ENCODE measurements at regions not wholly inside any gene's neighbourhood (a gene's known extent, or its start where the extent isn't known, plus 50 kb on each side); places are given as distances from the start of the nearest gene placed in this dataset.

DNA sequence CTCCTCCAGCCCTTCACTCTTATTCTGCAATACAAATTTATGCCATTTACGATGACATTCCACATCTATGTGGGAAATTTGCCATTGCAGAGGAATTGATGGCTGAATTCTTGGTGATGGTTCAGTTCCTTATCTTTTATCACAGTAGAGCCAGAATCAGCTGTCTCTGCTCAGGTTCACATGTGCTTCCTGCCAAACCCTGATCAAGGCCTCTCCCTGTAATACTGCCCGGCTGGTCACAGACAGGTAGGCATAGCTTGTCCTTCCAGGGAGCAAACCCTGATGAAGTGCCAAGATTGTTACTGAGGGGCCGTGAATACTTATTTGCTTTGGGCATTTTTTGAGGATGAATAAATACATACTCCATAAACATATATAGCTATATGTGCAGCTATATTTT is 450.0 kb downstream of the NSUN3 start:
- DNase-seq, result no peak

DNA sequence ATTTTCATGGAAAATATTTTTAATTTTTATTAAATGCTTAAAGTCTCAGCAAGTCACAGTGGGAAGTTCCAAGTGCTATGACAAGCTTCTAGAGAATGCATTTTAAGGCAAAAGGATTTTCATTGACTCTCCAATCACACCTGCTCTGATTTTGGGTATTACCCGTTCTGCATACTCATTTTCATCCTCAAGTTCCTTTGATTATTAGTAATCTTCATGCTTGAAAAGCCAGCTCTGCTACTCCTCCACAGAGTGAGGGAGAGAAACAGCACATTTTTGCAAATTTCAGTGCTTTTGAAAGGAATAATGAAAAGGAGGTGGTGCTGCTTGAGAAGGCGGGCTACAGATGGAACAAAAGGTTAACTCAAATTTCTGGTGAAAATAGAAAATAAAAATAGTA is 450.7 kb downstream of the NSUN3 start:
- DNase-seq, result no peak

DNA sequence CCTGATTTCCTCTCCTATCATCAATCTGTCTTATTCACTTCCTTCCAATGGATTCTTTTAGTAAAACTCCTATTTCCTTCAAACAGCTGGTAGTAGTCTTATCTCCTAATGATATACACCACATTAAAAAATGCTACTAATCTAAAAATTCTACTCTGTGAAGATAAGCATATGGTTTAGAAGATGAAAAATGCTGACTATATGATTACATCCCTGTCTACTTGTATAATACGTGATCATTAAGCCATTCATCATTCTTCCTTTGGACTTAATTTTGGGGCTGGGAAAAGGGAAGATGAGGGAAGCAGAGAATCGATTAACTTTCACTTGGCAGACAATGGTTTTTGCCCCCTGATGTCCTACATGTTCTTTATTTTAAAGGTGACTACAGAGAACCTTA is 453.1 kb downstream of the NSUN3 start:
- DNase-seq, result no peak

DNA sequence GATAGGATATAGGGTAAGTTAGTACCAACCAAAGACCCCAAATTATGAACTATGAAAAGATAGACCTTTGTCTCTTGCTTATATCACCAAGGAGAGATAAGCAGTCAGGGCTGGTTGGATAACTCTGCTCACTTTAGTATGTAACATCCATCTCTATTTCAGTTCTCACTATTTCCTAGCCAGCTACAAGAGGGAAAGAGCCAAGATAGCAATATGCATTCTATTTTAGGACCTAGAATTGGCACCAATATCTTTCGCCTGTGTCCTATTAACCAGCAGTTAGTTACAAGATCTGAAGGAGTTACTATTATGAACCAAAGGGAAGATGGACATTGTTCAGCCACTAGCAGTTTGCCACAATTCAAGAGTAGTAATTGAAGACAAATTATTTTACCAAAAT is 457.5 kb downstream of the NSUN3 start:
- no peak for DNase-seq

DNA sequence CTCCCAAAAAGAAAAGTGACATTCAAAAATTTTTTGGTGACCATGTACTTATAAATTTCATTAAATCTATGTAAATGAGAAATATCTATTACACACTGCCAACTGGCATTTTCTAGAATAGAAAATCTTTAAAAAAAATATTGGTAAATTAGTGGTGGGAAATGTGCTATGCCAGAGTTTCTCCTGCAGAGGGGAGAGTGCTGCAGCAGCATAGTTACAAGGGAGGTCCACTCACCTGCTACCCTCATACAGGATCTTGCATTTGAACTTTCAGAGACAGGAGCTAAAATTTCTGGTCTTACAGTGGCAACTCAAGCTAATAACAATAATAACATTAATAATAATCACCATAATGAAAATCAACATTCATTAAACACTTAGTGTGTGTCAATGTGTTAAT is 459.6 kb downstream of the NSUN3 start:
- no peak for DNase-seq

DNA sequence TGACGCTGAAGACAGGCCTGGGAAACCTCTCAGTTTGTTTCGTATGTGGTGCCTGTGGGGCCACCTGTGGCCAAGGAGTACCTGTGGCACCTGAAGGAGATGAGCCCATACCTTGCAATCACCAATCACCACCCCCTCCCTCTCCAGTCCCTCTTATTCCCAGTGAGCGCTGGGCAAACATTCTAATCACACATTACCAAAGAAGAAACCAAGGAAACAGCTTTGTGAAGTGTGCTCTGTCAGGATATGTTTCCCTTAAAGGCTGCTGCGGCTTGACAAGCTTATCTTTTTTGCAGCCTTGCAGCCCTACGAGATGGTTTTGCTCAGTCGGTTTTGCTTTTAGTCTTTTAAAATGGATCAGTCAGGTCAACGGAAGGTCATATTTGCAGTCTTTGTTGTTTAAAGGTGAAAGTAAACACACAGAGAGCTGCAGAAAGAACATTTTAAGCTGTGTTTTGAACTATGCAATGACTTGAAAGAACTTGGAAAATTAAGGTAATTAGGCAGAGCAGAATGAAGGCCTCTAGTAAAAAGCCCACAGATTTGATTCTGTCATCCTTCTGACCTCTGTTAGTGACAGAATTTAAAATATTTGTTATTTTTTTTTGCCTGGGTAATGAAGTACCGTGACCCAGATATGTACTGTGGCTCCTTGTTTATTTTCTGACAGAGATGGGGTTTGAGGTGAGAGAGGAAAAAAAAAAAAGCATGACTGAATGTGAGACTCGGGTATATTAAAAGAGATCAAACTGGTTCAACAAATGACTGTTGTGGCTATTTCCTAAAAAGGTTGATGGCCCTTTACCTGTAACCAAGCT is 461.4 kb downstream of the NSUN3 start:
- no peak for DNase-seq

DNA sequence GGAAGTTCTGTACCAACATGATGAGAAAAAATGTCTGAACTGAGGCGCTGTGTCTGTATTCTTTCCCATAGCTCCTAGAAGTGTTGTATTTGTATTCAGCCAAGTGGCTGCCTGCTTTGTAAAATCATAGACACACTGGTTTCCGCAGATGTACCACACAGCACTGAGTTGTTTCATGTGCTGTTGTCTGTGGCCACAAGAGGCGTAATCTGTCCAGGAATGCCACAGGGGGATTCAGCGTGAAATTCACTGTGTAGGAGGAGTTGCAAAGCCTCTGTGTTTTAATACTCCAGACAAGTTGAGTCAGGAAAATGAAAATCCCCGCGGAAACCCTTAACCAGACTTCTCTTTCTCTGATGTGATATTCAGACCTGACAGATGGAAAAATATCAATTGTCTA is 462.2 kb downstream of the NSUN3 start:
- DNase-seq, result no peak

DNA sequence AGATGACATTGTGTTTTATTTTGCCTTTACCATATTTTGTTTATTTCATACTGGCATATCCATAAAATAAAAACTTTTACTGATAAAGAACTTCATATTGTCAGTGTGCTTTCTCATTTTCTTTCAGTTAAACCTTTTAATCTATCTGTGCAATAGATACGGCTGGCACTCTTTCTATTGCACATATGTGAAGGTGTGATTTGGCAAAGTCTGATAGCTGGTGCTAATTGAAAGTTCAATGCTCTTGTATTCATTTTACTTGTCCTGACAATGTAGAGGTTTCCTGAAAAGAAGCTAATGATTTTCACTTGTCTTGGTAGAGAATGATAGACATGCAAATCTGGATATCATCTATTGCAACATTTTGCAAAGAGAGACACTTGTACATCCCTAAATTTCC is 467.0 kb downstream of the NSUN3 start:
- DNase-seq, result no peak

DNA sequence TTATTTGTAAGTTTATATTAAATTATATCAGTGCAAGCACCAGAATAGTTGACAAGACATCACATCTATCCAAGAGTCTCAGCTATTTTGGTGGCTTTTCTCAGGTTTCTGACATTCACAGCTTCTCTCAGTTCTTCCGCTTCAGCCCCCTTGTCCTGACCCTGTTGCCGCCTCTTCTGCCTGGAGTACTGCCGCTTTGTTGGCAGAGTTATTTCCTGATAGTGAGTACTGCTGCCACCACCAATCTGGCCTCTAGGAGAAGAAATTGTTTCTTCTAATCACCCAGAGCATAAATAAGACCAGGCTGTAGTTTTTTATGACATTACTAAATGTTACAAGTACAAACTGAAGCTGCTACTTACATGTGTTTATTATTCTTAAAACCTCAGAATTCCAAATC is 470.1 kb downstream of the NSUN3 start:
- DNase-seq, result no peak

DNA sequence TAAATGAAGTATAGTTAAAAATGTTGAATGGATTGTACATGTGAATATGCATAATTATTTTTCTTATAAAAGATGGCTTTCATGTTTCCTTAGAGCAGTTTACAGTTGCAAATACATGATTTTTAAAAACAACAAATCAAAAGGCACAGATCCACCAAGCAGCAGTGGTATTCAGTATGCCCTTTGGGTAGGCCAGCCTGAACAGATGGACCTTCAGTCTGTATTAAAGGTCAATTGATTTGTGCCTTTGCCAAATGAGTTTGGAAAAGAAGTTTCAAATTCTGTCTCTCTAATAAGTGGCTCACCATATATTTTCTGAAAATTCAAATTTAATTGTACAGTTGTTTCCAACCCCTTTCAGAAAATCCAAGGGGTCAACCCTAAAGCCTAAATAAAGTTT is 477.1 kb downstream of the NSUN3 start:
- no peak for DNase-seq

DNA sequence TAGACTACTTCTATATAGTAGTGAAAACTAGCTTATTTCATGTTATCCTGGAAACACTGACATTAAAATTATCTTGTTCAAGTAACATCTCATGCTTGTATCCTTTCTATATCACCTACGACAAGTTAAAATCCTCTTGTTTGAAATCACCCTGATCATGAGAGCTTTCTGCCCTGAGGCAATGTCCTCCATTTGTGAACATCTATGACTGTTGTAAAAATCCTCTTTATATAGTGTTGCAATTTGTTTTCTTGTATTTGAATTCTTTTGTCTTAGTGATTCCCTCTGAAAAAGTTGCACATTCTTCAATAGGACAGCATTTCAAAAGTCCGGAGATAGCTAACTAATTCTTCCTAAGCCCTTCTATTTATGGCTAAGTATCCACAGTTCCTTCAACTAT is 480.3 kb downstream of the NSUN3 start:
- DNase-seq, result no peak

DNA sequence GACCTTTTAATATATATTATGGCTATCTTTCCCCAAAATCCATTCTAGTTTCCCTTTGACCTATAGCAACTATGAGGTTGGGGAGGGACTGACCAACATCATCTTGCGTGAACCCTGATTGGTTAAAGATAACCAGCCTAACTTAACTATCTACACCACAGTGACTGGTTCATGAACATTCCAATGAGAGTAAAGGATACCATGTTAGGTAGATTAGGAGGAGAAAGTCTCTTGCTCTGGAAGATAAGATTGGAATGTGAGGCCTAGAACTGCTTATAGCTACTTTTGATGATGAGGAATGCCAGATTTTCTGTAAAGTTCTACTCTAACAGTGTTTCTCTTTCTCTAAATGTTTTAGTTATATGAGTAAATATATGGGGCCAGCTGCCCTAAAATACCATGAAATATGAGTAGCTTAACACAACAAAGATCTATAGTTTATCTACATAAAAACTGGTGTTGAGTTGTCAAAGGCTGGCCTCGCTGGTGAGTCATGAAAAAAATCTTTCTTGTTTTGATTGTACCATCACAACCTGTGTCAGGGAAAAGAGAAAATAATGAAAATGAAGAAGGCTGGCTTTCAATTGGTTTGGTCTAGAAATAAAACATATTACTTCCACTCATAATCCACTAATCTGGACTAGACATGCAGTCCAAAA is 481.4 kb downstream of the NSUN3 start:
- DNase-seq, result no peak

DNA sequence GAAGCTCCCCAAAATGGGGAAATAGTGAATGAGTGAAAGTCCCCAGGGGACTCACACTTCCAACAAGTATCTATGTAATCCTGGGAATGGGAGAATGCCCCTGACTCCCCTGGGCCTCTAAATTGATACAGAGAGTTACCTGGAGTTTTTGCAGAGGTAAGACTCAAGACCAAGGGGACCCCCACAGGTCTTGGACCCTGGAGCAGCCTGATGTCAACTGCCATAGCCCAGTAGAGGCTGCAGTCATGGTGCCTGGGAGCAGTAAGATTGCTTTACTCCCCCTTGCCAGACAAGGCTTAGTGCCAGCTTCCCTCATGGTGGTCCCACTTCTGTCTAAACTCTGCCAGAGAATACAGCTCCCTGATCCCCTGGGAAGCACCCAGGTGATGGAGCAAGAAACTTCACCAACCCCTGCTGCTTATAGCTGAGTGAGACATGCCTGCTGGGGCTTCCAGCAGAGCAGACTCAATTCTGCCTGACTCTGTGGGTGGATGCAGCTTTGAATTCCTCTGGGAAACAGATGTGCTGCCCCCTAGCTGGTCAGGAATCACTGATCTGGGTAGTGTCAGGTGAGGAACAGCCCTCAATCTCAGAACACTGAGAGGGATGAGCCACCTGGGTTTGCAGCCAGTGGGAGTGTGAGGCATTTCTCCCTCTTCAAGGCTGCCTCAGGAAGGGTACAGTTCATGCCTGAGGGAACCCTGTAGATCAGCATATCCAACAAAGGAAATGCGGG is 485.9 kb downstream of the NSUN3 start:
- no peak for DNase-seq

DNA sequence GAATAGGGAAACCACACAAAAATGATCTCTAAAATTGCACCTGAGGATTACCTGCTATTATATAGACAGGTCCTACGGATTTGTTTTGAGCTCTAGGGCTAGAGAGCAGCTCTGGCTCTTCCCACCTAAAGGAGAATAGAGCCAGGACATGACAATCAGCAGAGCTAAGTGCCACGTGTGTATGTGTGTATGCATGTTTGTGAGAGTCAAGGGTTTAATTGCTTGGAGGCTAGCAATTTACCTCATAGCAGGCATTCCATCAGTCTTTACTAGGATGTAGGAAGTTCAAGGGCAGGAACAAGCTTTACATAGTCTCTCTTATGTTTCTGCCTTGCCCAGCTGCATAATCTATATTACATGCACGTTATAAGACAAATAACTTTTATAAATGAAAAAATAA is 498.2 kb downstream of the NSUN3 start:
- no peak for DNase-seq

DNA sequence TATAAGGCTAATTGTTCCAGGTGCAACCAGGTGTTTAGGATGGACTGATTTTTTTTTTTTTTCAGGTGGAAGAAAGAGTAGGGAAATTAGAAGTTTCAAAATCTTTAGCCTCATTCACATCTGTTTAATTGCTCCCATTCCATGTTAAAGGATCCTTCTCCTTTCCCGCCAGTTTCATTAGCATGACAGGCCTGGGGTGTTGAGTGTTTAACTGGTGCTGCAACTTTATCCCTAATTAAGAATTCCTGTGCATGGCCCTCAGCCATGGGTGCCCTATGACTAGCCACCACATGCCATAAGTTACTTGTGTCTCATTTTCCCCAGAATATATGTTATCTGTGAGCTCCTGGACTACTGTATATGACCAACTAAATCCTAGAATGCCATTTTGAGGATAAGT is 501.4 kb downstream of the NSUN3 start:
- no peak for DNase-seq

DNA sequence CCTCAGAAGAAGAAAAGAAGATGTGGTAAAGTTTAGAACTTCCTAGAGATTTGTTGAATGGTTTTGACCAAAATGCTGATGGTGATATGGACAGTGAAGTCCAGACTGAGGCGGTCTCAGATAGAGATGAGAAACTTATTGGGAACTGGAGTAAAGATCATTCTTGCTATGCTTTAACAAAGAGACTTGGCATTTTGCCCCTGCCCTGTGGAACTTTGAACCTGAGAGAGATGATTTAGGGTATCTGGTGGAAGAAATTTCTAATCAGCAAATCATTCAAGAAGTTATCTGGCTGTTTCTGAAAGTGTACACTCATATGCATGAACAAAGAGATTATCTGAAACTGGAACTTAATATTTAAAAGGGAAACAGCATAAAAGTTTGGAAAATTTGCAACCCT is 505.2 kb downstream of the NSUN3 start:
- no peak for DNase-seq

DNA sequence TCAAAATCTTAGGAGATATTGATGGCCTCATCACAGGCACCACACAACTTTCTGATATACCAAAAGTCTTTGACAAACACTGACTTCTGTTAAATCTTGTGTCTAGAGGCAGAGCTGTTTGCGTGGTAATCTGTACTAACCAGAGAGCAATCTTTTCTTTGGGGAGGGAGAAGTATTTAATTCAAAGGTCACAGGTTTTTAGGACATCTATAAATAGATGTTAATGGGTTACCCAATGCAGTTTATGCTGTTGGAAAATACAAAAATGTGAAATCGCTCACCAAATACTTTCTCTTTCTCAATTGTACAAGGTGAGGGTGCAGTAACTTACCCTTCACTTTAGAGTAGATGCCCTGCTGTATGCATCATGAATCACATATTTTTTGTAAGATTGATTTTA is 510.5 kb downstream of the NSUN3 start:
- no peak for DNase-seq

DNA sequence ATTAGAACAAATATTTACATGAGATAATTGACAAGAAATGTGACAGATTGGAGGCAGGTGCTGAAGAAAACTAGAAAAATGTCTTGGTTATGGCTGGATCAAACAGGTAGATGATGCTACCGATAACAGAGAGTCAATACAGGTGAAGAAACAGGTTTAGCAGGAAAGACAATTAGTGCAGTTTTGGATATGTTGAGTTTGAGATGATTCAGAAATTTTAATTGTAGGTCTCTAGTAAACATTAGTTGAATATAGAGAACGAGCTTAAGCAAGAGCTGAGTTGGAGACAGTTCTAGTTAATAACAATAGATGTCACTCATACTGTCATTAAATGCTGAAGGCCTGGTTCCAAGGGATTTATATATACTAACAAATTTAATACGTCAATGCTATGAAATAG is 524.4 kb downstream of the NSUN3 start:
- DNase-seq, result no peak

DNA sequence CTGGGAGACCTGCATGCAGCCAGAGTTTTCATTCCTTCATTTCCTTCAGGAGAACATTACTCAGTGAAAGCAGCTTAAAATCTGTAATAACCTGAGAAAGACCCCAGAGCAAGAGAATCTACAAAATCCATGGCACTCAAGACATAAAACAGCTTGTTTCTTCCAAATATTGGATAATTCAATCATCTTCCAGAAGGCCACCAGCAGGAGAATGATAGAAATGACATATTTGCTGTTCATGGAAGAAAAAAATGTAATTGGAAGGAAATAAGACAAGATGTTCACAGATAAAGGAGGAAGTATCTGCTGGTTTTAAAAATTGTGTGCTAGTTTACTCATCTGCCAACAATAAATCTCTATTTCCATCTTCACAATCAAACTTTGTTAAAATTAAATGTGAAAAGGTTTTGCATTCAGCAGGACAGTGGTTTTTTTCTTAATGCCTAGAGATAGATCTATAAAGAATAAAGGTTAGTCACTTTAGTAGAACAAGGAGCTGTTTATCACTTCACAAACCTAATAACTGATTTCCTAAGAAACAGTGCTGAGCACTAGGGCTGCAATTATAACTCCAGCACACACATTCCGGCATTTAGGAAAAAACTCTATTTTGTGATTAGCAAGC is 530.8 kb downstream of the NSUN3 start:
- DNase-seq, result no peak

DNA sequence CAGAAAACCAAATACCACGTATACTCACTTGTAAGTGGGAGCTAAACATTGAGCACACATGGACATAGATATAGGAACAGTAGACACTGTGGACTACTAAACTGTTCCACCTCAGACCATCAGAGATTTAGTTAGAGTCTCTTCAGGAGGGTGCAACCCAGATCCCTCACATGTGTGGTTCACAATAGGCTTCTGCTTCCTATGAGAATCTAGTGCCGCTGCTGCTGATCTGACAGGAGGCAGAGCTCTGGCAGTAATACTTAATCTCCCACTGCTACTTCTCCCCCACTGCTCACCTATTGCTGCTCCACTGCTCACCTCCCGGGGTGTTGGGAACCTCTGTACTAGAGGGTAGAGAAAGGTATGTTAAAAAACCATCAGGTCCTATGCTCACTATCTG is 533.3 kb downstream of the NSUN3 start:
- DNase-seq, result no peak

DNA sequence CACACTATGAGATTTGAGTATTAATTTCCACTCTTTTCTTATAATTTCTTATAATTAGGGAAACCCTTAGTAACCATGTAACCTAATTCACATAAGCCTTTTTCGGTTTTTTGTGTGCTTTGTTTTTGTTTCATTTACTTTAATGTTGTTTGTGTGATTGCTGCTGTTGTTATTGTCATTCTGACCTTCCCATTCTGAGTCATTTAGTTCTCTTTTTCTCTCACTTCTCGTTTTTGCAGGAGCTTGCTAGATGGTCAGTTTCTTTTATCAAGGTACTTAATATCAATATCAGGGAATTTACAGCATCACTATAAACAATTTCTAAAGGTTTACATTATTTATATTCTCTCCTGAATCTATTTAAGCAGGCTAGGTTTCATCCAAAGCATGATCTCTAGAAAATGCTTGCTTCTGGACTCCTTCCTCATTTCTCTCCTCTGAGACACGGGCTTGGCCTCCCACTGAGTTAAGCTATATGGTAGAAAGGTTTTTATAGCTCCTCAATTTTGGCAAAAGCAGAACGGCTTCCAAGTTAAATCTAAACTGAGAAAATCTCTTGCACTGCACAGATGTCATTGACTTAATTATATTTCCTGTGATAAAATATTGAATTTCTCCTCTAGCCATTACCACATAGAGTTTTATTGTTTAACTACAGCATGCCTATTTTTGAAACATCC is 534.2 kb downstream of the NSUN3 start:
- DNase-seq, result no peak

DNA sequence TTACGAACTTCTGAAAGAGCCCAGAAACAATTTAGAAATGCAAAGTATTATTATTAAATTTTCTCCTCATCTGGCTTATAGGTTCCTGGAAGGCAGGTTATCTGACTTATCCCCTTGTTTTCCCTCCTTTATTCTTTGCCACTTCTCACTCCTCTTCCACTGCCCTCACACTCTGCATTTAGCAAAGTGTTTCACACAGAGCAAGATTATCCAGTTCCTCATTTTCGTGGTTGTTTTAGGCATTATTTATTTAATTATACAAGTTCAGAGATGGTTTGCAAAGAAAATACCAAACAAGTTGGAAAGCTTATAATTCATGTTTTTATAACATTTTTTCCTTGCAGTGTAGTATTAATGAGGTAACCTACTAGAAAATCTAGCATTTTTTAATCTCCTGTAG is 544.9 kb downstream of the NSUN3 start:
- no peak for DNase-seq
